Kidney epithelial cell (primary cell): ENCODE measurements at regions not wholly inside any gene's neighbourhood (a gene's known extent, or its start where the extent isn't known, plus 50 kb on each side); places are given as distances from the start of the nearest gene placed in this dataset.

Source experiments
- DNase-seq: peaks from one replicate; pipeline ENCODE4 v3.0.0-alpha.2; 2010; ENCODE audit warnings: low read depth
- H3K27me3 ChIP-seq: 2 replicates; pipeline ENCODE4 v1.6.0; 2011; ENCODE audit warnings: low read length; ENCODE audit not compliant: control insufficient read depth, insufficient read depth
- H3K36me3 ChIP-seq: 2 replicates; pipeline ENCODE4 v1.5.1; 2011; ENCODE audit warnings: low read length; ENCODE audit not compliant: control insufficient read depth, insufficient read depth
- H3K4me3 ChIP-seq: 2 replicates; pipeline ENCODE4 v1.5.1; 2011; ENCODE audit warnings: low read depth, mild to moderate bottlenecking, control low read depth, low read length
- TF ChIP-seq, protein P1 (sequence below): IDR thresholded peaks from 2 replicates; pipeline ENCODE4 v1.5.1; 2011; ENCODE audit warnings: mild to moderate bottlenecking, moderate library complexity, low read length, control low read depth, inconsistent platforms; ENCODE audit not compliant: insufficient read depth, poor library complexity, severe bottlenecking

DNA sequence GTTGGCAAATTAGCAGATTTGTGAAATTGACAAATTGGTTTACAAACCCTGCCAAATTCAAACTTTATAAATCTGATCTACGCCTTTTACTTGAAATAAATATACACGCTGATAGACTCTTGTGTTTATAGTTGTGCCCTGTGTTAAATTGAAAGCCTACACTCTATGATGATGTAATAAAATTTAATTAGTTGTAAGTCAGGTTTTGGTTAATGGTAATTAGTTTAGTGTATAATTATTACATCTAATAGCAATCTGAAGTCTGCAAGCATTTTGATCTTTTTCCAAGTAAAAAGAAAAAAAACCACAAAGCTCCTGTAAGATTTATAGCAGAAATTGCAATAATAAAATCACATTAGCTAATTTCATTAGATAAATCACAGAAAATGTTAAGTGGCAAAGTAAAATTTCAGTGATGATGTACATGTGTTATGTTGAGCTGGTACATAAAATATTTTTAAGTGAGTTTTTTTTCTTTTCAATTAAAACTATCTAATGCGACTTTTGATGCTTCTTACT is 72.7 kb upstream of the TENM3 start:
- no peaks in the 10 kb centered on the region for H3K36me3 ChIP-seq
- TF ChIP-seq, protein P1, sequence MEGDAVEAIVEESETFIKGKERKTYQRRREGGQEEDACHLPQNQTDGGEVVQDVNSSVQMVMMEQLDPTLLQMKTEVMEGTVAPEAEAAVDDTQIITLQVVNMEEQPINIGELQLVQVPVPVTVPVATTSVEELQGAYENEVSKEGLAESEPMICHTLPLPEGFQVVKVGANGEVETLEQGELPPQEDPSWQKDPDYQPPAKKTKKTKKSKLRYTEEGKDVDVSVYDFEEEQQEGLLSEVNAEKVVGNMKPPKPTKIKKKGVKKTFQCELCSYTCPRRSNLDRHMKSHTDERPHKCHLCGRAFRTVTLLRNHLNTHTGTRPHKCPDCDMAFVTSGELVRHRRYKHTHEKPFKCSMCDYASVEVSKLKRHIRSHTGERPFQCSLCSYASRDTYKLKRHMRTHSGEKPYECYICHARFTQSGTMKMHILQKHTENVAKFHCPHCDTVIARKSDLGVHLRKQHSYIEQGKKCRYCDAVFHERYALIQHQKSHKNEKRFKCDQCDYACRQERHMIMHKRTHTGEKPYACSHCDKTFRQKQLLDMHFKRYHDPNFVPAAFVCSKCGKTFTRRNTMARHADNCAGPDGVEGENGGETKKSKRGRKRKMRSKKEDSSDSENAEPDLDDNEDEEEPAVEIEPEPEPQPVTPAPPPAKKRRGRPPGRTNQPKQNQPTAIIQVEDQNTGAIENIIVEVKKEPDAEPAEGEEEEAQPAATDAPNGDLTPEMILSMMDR: no peak
- H3K27me3 ChIP-seq: no peaks in the 10 kb centered on the region
- DNase-seq: no peak
- no peak overlapping the region for H3K4me3 ChIP-seq

DNA sequence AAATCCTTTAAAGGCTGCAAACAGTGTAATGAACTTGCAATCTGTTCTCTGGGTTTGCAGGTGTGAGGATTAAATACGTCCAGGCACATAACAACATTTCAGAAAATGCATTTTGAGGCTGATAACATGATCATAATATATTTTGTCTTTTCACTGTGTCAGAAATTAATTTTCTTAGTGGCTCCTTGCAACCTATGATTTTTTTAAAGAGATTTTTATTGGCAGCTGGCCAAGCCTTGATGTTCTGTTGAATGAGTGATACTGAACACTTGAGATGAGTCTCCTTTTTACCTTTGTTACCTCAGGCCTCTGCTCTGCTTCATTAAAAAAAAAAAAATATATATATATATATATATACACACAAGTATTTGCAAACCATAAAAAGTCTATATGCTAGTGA is 68.2 kb upstream of the TENM3 start:
- H3K4me3 ChIP-seq: no peak overlapping the region

GRCh38 chr4:182175788-182176519 is 67.2 kb upstream of the TENM3 start:
- no peak for DNase-seq
- TF ChIP-seq, protein P1: no peak
- no peaks in the 10 kb centered on the region for H3K36me3 ChIP-seq
- no peak overlapping the region for H3K4me3 ChIP-seq
- H3K27me3 ChIP-seq: no peaks in the 10 kb centered on the region

More for the DNA sequence above, 68.2 kb upstream of the TENM3 start:
- no peaks in the 10 kb centered on the region for H3K36me3 ChIP-seq
- no peaks in the 10 kb centered on the region for H3K27me3 ChIP-seq
- no peak for DNase-seq
- TF ChIP-seq, protein P1: no peak

- TF ChIP-seq, protein P1: no peak
- no peaks in the 10 kb centered on the region for H3K27me3 ChIP-seq
- H3K4me3 ChIP-seq: no peak overlapping the region
- no peaks in the 10 kb centered on the region for H3K36me3 ChIP-seq
- no peak for DNase-seq
Observed at GRCh38 chr4:182177166-182177565, 66.0 kb upstream of the TENM3 start.

DNA sequence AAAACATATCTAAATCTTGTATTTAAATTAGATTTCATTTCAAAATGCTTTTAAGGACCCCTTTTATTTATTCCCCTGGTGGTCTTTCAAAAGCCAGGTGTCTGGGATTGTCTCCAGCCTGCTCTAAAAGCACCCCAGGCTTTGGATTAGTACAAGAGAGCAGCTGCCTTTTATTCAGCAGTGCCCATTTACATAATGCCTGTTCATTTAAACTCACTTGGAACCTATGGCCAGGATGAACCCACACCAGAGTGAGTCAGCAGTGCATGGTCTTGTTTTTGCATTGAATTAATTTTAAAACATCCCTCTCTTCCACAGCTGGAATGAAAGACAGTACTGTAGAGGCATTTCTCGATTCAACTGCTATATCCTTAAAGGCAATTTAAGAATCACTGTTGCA is 64.1 kb upstream of the TENM3 start:
- Histone ChIP-seq H3K4me3 (no peak overlapping the region), H3K27me3 (no peaks in the 10 kb centered on the region), H3K36me3 (no peaks in the 10 kb centered on the region)
- no peak for DNase-seq
- TF ChIP-seq, protein P1: no peak

DNA sequence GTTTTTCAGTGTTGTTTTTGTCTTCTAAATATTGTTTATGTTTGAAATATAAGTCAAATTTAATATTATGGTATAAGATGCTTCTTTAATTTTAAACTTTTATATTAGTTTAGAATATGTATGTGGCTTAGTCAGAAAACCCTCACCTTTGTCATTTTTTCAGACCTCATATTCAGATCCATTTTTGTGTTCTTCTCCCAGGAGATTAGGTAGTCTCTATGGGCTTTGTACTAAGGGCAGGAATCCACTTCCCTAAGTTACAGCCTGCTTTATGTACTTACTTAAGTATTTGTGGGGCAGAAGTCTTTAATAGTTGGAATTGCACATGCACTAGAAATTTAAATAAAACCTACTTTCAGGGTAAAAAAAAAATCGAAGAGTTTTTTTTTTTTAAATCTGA is 63.5 kb upstream of the TENM3 start:
- TF ChIP-seq, protein P1: no peak
- Histone ChIP-seq H3K4me3 (no peak overlapping the region), H3K27me3 (no peaks in the 10 kb centered on the region), H3K36me3 (no peaks in the 10 kb centered on the region)
- DNase-seq: no peak
